Hepatocyte (in vitro differentiated cells): ENCODE measurements at regions not wholly inside any gene's neighbourhood (a gene's known extent, or its start where the extent isn't known, plus 50 kb on each side); places are given as distances from the start of the nearest gene placed in this dataset.

Experiments used
- EZH2 ChIP-seq: fragments of 200-600 bp; sonication (generic); IDR thresholded peaks from 2 replicates; pipeline ENCODE4 v1.6.1; 2016; ENCODE audit warnings: antibody characterized with exemption, mild to moderate bottlenecking, borderline replicate concordance
- TF ChIP-seq, protein P1 (sequence below): fragments of 200-600 bp; sonication (generic); IDR thresholded peaks from 2 replicates; pipeline ENCODE4 v1.5.1; 2016; ENCODE audit warnings: antibody characterized with exemption, mild to moderate bottlenecking; ENCODE audit not compliant: poor library complexity

- TF ChIP-seq, protein P1, sequence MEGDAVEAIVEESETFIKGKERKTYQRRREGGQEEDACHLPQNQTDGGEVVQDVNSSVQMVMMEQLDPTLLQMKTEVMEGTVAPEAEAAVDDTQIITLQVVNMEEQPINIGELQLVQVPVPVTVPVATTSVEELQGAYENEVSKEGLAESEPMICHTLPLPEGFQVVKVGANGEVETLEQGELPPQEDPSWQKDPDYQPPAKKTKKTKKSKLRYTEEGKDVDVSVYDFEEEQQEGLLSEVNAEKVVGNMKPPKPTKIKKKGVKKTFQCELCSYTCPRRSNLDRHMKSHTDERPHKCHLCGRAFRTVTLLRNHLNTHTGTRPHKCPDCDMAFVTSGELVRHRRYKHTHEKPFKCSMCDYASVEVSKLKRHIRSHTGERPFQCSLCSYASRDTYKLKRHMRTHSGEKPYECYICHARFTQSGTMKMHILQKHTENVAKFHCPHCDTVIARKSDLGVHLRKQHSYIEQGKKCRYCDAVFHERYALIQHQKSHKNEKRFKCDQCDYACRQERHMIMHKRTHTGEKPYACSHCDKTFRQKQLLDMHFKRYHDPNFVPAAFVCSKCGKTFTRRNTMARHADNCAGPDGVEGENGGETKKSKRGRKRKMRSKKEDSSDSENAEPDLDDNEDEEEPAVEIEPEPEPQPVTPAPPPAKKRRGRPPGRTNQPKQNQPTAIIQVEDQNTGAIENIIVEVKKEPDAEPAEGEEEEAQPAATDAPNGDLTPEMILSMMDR: no peak
- TF ChIP-seq EZH2: no peak
These were observed 101.5 kb upstream of the TENT5A start for GRCh38 chr6:81853975-81854374.
